ENCODE measurements at regions not wholly inside any gene's neighbourhood (a gene's known extent, or its start where the extent isn't known, plus 50 kb on each side); places are given as distances from the start of the nearest gene placed in this dataset.

- WGBS (ENCODE audit: extremely low coverage, insufficient read length, low lambda C conversion rate): no CpG with 5 or more reads among the region's 2 CpGs
- Histone ChIP-seq H3K4me2 (ENCODE audit: insufficient read depth, insufficient read length, low read length) (no peak overlapping the region), H3K14ac (ENCODE audit: insufficient read depth, low read length) (no peak overlapping the region), H4K5ac (ENCODE audit: insufficient read length, low read depth, low read length) (no peak overlapping the region), H2AFZ (ENCODE audit: low read length) (no peak overlapping the region), H3K27ac (ENCODE audit: insufficient read length, low read depth, low read length) (no peak overlapping the region), H3K9me3 (ENCODE audit: control insufficient read depth, low read depth, low read length) (no peaks in the 10 kb centered on the region), H3K27me3 (ENCODE audit: insufficient read depth, low read length) (no peaks in the 10 kb centered on the region), H2BK120ac (ENCODE audit: low read depth, low read length, poor library complexity, severe bottlenecking) (no peak overlapping the region), H4K8ac (replicated peaks; ENCODE audit: insufficient read length, low read depth, low read length) (no peak overlapping the region), H2AK5ac (ENCODE audit: insufficient read length, low read length) (no peak overlapping the region), H2BK12ac (ENCODE audit: insufficient read length, low read depth, low read length) (no peak overlapping the region), H4K20me1 (ENCODE audit: control insufficient read depth, insufficient read depth, insufficient read length) (no peaks in the 10 kb centered on the region), H2BK15ac (ENCODE audit: low read depth, low read length) (no peak overlapping the region), H3K79me1 (ENCODE audit: insufficient read depth, low read depth, low read length, poor library complexity, severe bottlenecking) (no peaks in the 10 kb centered on the region), H4K91ac (ENCODE audit: insufficient read length, low read depth, low read length) (no peak overlapping the region), H3K18ac (ENCODE audit: insufficient read length, low read depth, low read length) (no peak overlapping the region), H3K23ac (ENCODE audit: insufficient read length, low read depth, low read length) (no peak overlapping the region), H2BK5ac (ENCODE audit: insufficient read length, low read length) (no peak overlapping the region), H3K4me1 (ENCODE audit: insufficient read depth, low read length) (no peaks in the 10 kb centered on the region), H3K79me2 (ENCODE audit: insufficient read depth, low read length) (no peaks in the 10 kb centered on the region), H3T11ph (ENCODE audit: low read length) (no peak overlapping the region), H3K56ac (ENCODE audit: insufficient read length, low read depth, low read length) (no peak overlapping the region), H2BK20ac (ENCODE audit: low read depth, low read length, poor library complexity, severe bottlenecking) (no peak overlapping the region), H3K9ac (ENCODE audit: extremely low read depth, insufficient read length, low read length) (no peak overlapping the region), H3K23me2 (ENCODE audit: insufficient read length, low read depth, low read length, poor library complexity, severe bottlenecking) (no peaks in the 10 kb centered on the region), H3K4ac (ENCODE audit: low read depth, low read length) (no peak overlapping the region)
- H3K9me3 Mint-ChIP-seq: peaks cover 3 to 11% of the 10 kb centered on the region in 2 experiments; a peak in 4 of 5 replicates
- H3K36me3 Mint-ChIP-seq (ENCODE audit: insufficient read depth in 1 of 3, low read depth in 3 of 3): peaks cover 0 to 5% (median 4%) of the 10 kb centered on the region in 3 experiments; a peak in 4 of 7 replicates
- DNase-seq: no peak
- no peaks in the 10 kb centered on the region for H3K27me3 Mint-ChIP-seq (ENCODE audit: low read depth)
- no peak for TF ChIP-seq CTCF (conservative IDR thresholded peaks at IDR 0.05)
- H3K4me3 Mint-ChIP-seq: no peak overlapping the region
- no peak overlapping the region for H3K27ac Mint-ChIP-seq
- no peaks in the 10 kb centered on the region for H3K4me1 Mint-ChIP-seq
These were observed 809.4 kb upstream of the RAG2 start for GRCh38 chr11:37407461-37407860.
